Femur (tissue), 1 donor: ENCODE measurements at regions not wholly inside any gene's neighbourhood (a gene's known extent, or its start where the extent isn't known, plus 50 kb on each side); places are given as distances from the start of the nearest gene placed in this dataset.

Source experiments
- DNase-seq: peaks from one replicate; pipeline ENCODE4 v3.0.0-alpha.2; 2017

- no peak for DNase-seq
These were observed 374.1 kb downstream of the BCKDHB start for GRCh38 chr6:80480421-80481157.

- no peak for DNase-seq
These were observed 371.6 kb downstream of the BCKDHB start for GRCh38 chr6:80478030-80478429.

- DNase-seq = no peak
These were observed 371.1 kb downstream of the BCKDHB start for GRCh38 chr6:80477591-80477990.

- DNase-seq = no peak
These were observed 365.8 kb downstream of the BCKDHB start for GRCh38 chr6:80472271-80472670.

- DNase-seq = peak; percentile 45
These were observed 363.5 kb downstream of the BCKDHB start for GRCh38 chr6:80469977-80470376.

GRCh38 chr6:80468398-80468797 is 361.9 kb downstream of the BCKDHB start:
- no peak for DNase-seq

GRCh38 chr6:80467408-80467807 is 360.9 kb downstream of the BCKDHB start:
- no peak for DNase-seq

GRCh38 chr6:80466981-80467380 is 360.5 kb downstream of the BCKDHB start:
- no peak for DNase-seq

- DNase-seq = no peak
These were observed 359.0 kb downstream of the BCKDHB start for GRCh38 chr6:80465513-80465912.

GRCh38 chr6:80464901-80465300 is 358.4 kb downstream of the BCKDHB start:
- DNase-seq = no peak

GRCh38 chr6:80463197-80463596 is 356.7 kb downstream of the BCKDHB start:
- no peak for DNase-seq

GRCh38 chr6:80460257-80460865 is 353.9 kb downstream of the BCKDHB start:
- no peak for DNase-seq

GRCh38 chr6:80457439-80457933 is 351.0 kb downstream of the BCKDHB start:
- peak; percentile 92 for DNase-seq

- no peak for DNase-seq
These were observed 350.4 kb downstream of the BCKDHB start for GRCh38 chr6:80456724-80457438.

GRCh38 chr6:80454661-80455365 is 348.3 kb downstream of the BCKDHB start:
- DNase-seq = no peak

GRCh38 chr6:80454197-80454596 is 347.7 kb downstream of the BCKDHB start:
- no peak for DNase-seq

- DNase-seq = no peak
These were observed 343.3 kb downstream of the BCKDHB start for GRCh38 chr6:80449726-80450125.

GRCh38 chr6:80446454-80447045 is 340.1 kb downstream of the BCKDHB start:
- DNase-seq = no peak

- DNase-seq = no peak
These were observed 339.3 kb downstream of the BCKDHB start for GRCh38 chr6:80445751-80446150.

GRCh38 chr6:80442366-80442765 is 335.9 kb downstream of the BCKDHB start:
- no peak for DNase-seq

- no peak for DNase-seq
These were observed 334.7 kb downstream of the BCKDHB start for GRCh38 chr6:80441131-80441530.

GRCh38 chr6:80440496-80441115 is 334.1 kb downstream of the BCKDHB start:
- no peak for DNase-seq
